Transverse colon (tissue), 4 donors: ENCODE measurements at regions not wholly inside any gene's neighbourhood (a gene's known extent, or its start where the extent isn't known, plus 50 kb on each side); places are given as distances from the start of the nearest gene placed in this dataset.

Source experiments
- CTCF ChIP-seq, 5 experiments: fragments of 200-600 bp in 3 of 5; fragments of 450-650 bp in 2 of 5; sonication (generic) in 3 of 5; IDR thresholded peaks; 1 replicate in 2 of 5; 2 replicates in 3 of 5; pipeline ENCODE4 v1.5.1; 2016 to 2017; ENCODE audit warnings: antibody characterized with exemption in 5 of 5, inconsistent platforms in 3 of 5, mild to moderate bottlenecking in 2 of 5, moderate library complexity in 1 of 5
- EP300 ChIP-seq: sonication (generic); formaldehyde crosslinking; IDR thresholded peaks from one replicate; pipeline ENCODE4 v1.6.1; 2017; ENCODE audit warnings: antibody characterized with exemption, low read depth
- POLR2A ChIP-seq: fragments of 450-650 bp; IDR thresholded peaks from one replicate; pipeline ENCODE4 v1.6.1; 2016; ENCODE audit warnings: antibody characterized with exemption, mild to moderate bottlenecking, moderate library complexity
- POLR2AphosphoS5 ChIP-seq, 3 donors: sonication (generic); formaldehyde crosslinking; IDR thresholded peaks; one replicate each; pipeline ENCODE4 v1.6.1; 2016; ENCODE audit warnings: antibody characterized with exemption in 3 of 3

DNA sequence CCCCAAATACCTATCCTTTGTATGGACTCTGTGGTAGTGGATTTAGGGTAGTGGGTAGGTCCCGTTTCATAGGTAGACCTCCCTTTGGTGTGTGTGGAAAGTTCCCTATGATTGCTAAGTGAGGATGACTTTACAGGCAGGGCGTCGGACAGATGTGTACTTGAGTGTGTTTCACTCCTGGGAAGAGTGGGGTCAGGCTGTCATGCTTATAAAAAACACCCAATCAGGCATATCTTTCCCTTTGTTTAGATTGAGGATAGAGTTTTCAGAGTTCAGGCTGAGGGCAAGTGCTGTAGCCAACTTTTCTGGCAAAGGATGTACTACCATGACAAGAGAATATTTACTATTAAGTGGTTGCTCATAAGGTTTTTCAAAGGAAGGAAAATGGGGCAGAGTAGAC is 242.0 kb downstream of the YTHDC2 start:
- no peak for TF ChIP-seq CTCF (IDR thresholded peaks at IDR 0.05)
- no peak for TF ChIP-seq POLR2A
- TF ChIP-seq POLR2AphosphoS5 (IDR thresholded peaks at IDR 0.05), result no peak
- no peak for TF ChIP-seq EP300
